Hepatocyte (in vitro differentiated cells): ENCODE measurements at regions not wholly inside any gene's neighbourhood (a gene's known extent, or its start where the extent isn't known, plus 50 kb on each side); places are given as distances from the start of the nearest gene placed in this dataset.

Experiments used
- DNase-seq: peaks from one replicate; pipeline ENCODE4 v3.0.0-alpha.2; 2016; ENCODE audit warnings: low spot score
- H2AFZ ChIP-seq: fragments of 200-600 bp; sonication (generic); 2 replicates; pipeline ENCODE4 v1.6.0; 2016; ENCODE audit warnings: antibody characterized with exemption, mild to moderate bottlenecking
- H3K27ac ChIP-seq: fragments of 200-600 bp; sonication (generic); 2 replicates; pipeline ENCODE4 v1.5.1; 2016; ENCODE audit warnings: mild to moderate bottlenecking
- H3K27me3 ChIP-seq: fragments of 200-600 bp; sonication (generic); 2 replicates; pipeline ENCODE4 v1.6.1; 2016
- H3K36me3 ChIP-seq: fragments of 200-600 bp; sonication (generic); replicated peaks from 2 replicates; pipeline ENCODE4 v1.5.1; 2016; ENCODE audit warnings: low read depth; ENCODE audit not compliant: insufficient read depth
- H3K4me1 ChIP-seq: fragments of 200-600 bp; sonication (generic); 2 replicates; pipeline ENCODE4 v1.5.1; 2016; ENCODE audit warnings: mild to moderate bottlenecking, moderate library complexity; ENCODE audit not compliant: insufficient read depth
- H3K4me2 ChIP-seq: fragments of 200-600 bp; sonication (generic); 2 replicates; pipeline ENCODE4 v1.6.0; 2016
- H3K4me3 ChIP-seq: fragments of 200-600 bp; sonication (generic); 2 replicates; pipeline ENCODE4 v1.5.1; 2016; ENCODE audit warnings: mild to moderate bottlenecking
- H3K79me2 ChIP-seq: fragments of 200-600 bp; sonication (generic); 2 replicates; pipeline ENCODE4 v1.6.0; 2017; ENCODE audit warnings: mild to moderate bottlenecking
- H3K9me2 ChIP-seq: fragments of 200-600 bp; sonication (generic); replicated peaks from 2 replicates; pipeline ENCODE4 v1.6.0; 2017; ENCODE audit warnings: mild to moderate bottlenecking; ENCODE audit not compliant: insufficient read depth
- H3K9me3 ChIP-seq: fragments of 200-600 bp; sonication (generic); 2 replicates; pipeline ENCODE4 v1.5.1; 2016; ENCODE audit warnings: low read depth, mild to moderate bottlenecking
- H4K20me1 ChIP-seq: fragments of 200-600 bp; sonication (generic); 2 replicates; pipeline ENCODE4 v1.6.0; 2016; ENCODE audit warnings: mild to moderate bottlenecking; ENCODE audit not compliant: insufficient read depth, poor library complexity, severe bottlenecking
- CTCF ChIP-seq: fragments of 200-600 bp; sonication (generic); IDR thresholded peaks from 2 replicates; pipeline ENCODE4 v1.5.1; 2016; ENCODE audit warnings: antibody characterized with exemption, mild to moderate bottlenecking; ENCODE audit not compliant: poor library complexity
- EZH2 ChIP-seq: fragments of 200-600 bp; sonication (generic); IDR thresholded peaks from 2 replicates; pipeline ENCODE4 v1.6.1; 2016; ENCODE audit warnings: antibody characterized with exemption, mild to moderate bottlenecking, borderline replicate concordance
- EZH2phosphoT487 ChIP-seq: fragments of 200-600 bp; sonication (generic); IDR thresholded peaks from one replicate; pipeline ENCODE4 v1.6.1; 2018; ENCODE audit warnings: antibody characterized with exemption, mild to moderate bottlenecking, low read depth, moderate library complexity; ENCODE audit not compliant: unreplicated experiment, severe bottlenecking
- WGBS: methylation state at CpG from one replicate; pipeline ENCODE4 v1.1.6; 2016; ENCODE audit warnings: low lambda C conversion rate; ENCODE audit errors: missing lambda C conversion rate; 5-methylcytosine and 5-hydroxymethylcytosine counted together

DNA sequence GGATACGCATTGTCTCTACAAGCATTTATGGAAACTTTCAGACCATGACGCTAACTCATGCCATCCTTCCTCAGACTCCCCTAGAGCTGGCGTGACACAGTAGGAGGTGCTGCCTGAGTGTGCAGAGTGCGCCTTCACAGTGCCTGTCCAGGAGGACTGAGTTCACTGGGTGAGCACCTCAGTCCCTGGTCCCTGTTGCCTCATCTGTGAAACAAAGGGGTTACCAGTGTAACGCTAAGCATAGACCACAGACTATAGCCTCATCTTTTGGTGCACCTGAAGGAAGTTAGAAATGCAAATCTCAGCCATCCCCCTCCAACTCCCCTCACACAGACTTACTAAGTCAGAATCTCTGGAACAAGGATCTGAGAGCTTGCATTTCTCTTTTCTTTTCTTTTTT, 142.8 kb downstream of the TMEM17 start:
- no peaks in the 10 kb centered on the region for H3K79me2 ChIP-seq
- no peaks in the 10 kb centered on the region for H3K9me3 ChIP-seq
- H2AFZ ChIP-seq = no peak overlapping the region
- H3K4me2 ChIP-seq = no peak overlapping the region
- H3K4me1 ChIP-seq = no peaks in the 10 kb centered on the region
- H3K36me3 ChIP-seq = no peaks in the 10 kb centered on the region
- H3K9me2 ChIP-seq = no peaks in the 10 kb centered on the region
- TF ChIP-seq CTCF (no peak), EZH2 (no peak), EZH2phosphoT487 (no peak)
- no peaks in the 10 kb centered on the region for H4K20me1 ChIP-seq
- DNase-seq = no peak
- 98% methylated on average over 5 of the region's 5 CpGs for WGBS
- no peaks in the 10 kb centered on the region for H3K27me3 ChIP-seq
- no peak overlapping the region for H3K27ac ChIP-seq
- H3K4me3 ChIP-seq = no peak overlapping the region

GRCh38 chr2:62362561-62362960, 143.4 kb downstream of the TMEM17 start:
- no peaks in the 10 kb centered on the region for H4K20me1 ChIP-seq
- no peaks in the 10 kb centered on the region for H3K27me3 ChIP-seq
- TF ChIP-seq EZH2phosphoT487 (no peak), CTCF (no peak), EZH2 (no peak)
- H3K9me3 ChIP-seq = no peaks in the 10 kb centered on the region
- H3K36me3 ChIP-seq = no peaks in the 10 kb centered on the region
- H3K4me2 ChIP-seq = no peak overlapping the region
- no peak overlapping the region for H3K27ac ChIP-seq
- WGBS = 66% methylated on average over 7 of the region's 7 CpGs
- no peak overlapping the region for H2AFZ ChIP-seq
- no peaks in the 10 kb centered on the region for H3K9me2 ChIP-seq
- no peaks in the 10 kb centered on the region for H3K79me2 ChIP-seq
- no peak overlapping the region for H3K4me3 ChIP-seq
- DNase-seq = peak; percentile 35
- no peaks in the 10 kb centered on the region for H3K4me1 ChIP-seq

- H3K27ac ChIP-seq = no peak overlapping the region
- H3K27me3 ChIP-seq = no peaks in the 10 kb centered on the region
- H3K4me3 ChIP-seq = no peak overlapping the region
- H3K4me2 ChIP-seq = no peak overlapping the region
- H2AFZ ChIP-seq = no peak overlapping the region
- H3K9me2 ChIP-seq = no peaks in the 10 kb centered on the region
- no peak for TF ChIP-seq EZH2
- no peak for TF ChIP-seq EZH2phosphoT487
- TF ChIP-seq CTCF = no peak
- H4K20me1 ChIP-seq = no peaks in the 10 kb centered on the region
- H3K36me3 ChIP-seq = no peaks in the 10 kb centered on the region
- no peaks in the 10 kb centered on the region for H3K79me2 ChIP-seq
- WGBS = 94% methylated on average over 2 of the region's 2 CpGs
- H3K9me3 ChIP-seq = no peaks in the 10 kb centered on the region
- H3K4me1 ChIP-seq = no peaks in the 10 kb centered on the region
- DNase-seq = no peak
Measured at GRCh38 chr2:62361964-62362363, 144.0 kb downstream of the TMEM17 start.
